ENCODE measurements at regions not wholly inside any gene's neighbourhood (a gene's known extent, or its start where the extent isn't known, plus 50 kb on each side); places are given as distances from the start of the nearest gene placed in this dataset.

DNA sequence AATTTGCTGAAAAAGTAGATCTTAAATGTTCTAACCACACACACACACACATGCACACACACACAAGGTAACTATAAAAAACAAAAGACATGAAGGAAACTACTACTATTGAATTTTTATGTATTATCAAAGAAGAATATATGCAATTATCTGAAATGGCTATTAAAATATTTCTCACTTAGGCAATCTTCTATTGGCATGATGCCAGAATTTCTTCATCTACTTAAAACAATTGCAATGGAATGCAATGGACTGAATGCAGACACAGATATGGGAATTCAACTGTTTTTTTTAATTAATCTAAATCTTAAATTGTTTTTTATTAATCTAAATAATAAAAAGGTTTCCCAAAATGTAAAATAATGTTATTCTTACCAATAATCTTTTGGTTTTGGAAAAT, 152.6 kb upstream of the SMLR1 start:
- no peaks in the 10 kb centered on the region for H3K36me3 ChIP-seq
- no peak for DNase-seq
- TF ChIP-seq, protein P1, sequence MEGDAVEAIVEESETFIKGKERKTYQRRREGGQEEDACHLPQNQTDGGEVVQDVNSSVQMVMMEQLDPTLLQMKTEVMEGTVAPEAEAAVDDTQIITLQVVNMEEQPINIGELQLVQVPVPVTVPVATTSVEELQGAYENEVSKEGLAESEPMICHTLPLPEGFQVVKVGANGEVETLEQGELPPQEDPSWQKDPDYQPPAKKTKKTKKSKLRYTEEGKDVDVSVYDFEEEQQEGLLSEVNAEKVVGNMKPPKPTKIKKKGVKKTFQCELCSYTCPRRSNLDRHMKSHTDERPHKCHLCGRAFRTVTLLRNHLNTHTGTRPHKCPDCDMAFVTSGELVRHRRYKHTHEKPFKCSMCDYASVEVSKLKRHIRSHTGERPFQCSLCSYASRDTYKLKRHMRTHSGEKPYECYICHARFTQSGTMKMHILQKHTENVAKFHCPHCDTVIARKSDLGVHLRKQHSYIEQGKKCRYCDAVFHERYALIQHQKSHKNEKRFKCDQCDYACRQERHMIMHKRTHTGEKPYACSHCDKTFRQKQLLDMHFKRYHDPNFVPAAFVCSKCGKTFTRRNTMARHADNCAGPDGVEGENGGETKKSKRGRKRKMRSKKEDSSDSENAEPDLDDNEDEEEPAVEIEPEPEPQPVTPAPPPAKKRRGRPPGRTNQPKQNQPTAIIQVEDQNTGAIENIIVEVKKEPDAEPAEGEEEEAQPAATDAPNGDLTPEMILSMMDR (IDR thresholded peaks at IDR 0.05; ENCODE audit: low read depth, low read length) = no peak

DNA sequence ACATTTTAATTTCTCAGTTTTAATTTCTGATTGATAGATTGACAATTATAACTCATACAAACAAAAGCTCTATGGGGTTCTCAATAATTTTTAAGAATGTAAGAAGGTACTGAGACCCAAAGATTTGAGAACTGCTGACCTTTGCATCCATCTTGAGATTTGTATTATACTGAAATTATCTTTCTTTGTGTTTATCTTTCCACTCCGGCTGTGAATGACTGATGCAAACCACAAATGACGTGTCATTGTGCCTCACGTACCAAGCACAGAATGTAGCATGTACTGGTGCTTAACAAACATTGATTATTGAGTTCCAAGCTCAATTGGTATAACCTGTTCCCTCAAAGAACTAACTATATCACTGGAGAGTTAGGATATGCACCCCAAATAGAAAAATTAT, 152.1 kb upstream of the SMLR1 start:
- TF ChIP-seq, protein P1 (IDR thresholded peaks at IDR 0.05; ENCODE audit: low read depth, low read length) = no peak
- Histone ChIP-seq H3K4me1 (no peaks in the 10 kb centered on the region), H3K4me3 (ENCODE audit: low read depth, low read length) (no peak overlapping the region), H3K36me3 (no peaks in the 10 kb centered on the region), H3K27me3 (no peaks in the 10 kb centered on the region), H3K9me3 (no peaks in the 10 kb centered on the region)
- DNase-seq = no peak

More for the DNA sequence above, 152.6 kb upstream of the SMLR1 start:
- Histone ChIP-seq H3K9me3 (no peaks in the 10 kb centered on the region), H3K4me3 (ENCODE audit: low read depth, low read length) (no peak overlapping the region), H3K27me3 (no peaks in the 10 kb centered on the region), H3K4me1 (no peaks in the 10 kb centered on the region)

DNA sequence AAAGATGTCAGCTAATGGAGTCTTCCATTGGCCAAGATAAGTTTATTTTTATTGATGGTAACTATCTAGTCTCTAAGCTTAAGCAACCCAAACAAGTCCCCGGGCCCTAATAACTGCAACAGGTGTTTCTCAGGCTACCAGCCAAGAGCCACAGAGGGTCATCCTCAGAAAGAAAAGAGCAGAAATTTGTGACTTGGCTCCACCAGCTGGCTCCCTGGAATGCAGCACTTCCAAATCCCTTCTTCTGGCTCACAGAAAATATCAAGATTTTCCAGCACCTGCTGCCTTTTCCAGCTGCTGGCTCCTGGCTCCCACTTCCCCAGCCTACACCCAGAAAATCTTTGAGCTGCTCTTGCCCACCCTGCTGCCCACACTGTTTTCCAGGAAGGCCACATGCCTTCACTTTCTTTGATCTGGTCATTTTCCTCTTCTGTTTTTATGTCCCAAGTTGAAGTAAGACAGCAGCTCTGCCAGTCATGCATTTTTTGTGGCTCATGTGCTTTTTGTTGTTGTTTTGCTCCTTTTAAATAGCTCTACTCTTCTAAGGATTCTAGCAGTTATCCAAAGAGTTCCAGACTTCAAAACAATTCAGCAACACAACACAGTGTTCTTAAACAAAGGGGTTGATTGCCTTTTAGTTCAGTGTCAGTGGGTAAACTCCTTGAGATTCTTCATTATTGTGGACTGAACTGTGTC, 151.0 kb upstream of the SMLR1 start:
- TF ChIP-seq, protein P1 (IDR thresholded peaks at IDR 0.05; ENCODE audit: low read depth, low read length) = no peak
- H3K27me3 ChIP-seq = no peaks in the 10 kb centered on the region
- DNase-seq = no peak
- no peak overlapping the region for H3K4me3 ChIP-seq (ENCODE audit: low read depth, low read length)
- H3K9me3 ChIP-seq = no peaks in the 10 kb centered on the region
- H3K36me3 ChIP-seq = no peaks in the 10 kb centered on the region
- H3K4me1 ChIP-seq = no peaks in the 10 kb centered on the region

DNA sequence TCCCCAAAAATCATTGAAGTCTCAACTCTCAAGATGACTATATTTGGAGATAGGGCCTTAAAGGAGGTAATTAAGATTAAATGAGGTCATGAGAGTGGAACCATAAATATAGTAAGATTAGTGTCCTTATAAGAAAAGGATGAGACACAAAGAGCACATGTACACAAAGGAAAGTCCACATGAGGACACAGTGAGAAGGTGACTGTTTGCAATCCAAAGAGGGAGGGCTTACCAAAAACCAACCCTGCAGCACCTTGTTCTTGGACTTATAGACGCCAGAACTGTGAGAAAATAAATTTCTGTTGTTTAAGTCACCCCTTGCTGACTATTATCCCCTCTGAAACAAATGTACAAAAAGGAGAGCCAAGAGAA, 150.4 kb upstream of the SMLR1 start:
- Histone ChIP-seq H3K9me3 (no peaks in the 10 kb centered on the region), H3K4me3 (ENCODE audit: low read depth, low read length) (no peak overlapping the region), H3K27me3 (no peaks in the 10 kb centered on the region), H3K4me1 (no peaks in the 10 kb centered on the region), H3K36me3 (no peaks in the 10 kb centered on the region)
- no peak for DNase-seq
- TF ChIP-seq, protein P1 (IDR thresholded peaks at IDR 0.05; ENCODE audit: low read depth, low read length) = no peak

DNA sequence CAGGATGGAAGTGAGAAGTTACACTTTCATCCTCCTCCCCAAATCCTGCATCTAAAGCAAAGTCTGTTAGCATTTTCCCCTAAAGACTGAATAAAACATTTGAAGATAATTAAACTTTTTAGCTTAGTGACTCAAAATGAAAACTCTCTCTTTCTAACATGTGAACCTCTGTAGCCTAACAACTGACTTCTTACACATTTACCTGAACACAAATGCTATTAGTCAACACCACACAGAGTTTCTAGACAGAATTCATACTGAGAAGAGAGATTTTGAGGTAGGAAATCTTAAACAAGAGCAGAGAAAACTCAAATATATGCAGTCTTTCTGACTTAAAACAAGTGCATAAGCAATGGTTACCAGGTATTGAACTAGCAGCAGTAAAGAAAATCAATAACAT, 149.9 kb upstream of the SMLR1 start:
- Histone ChIP-seq H3K27me3 (no peaks in the 10 kb centered on the region), H3K4me3 (ENCODE audit: low read depth, low read length) (no peak overlapping the region), H3K9me3 (no peaks in the 10 kb centered on the region), H3K4me1 (no peaks in the 10 kb centered on the region), H3K36me3 (no peaks in the 10 kb centered on the region)
- TF ChIP-seq, protein P1 (IDR thresholded peaks at IDR 0.05; ENCODE audit: low read depth, low read length) = no peak
- DNase-seq = no peak

DNA sequence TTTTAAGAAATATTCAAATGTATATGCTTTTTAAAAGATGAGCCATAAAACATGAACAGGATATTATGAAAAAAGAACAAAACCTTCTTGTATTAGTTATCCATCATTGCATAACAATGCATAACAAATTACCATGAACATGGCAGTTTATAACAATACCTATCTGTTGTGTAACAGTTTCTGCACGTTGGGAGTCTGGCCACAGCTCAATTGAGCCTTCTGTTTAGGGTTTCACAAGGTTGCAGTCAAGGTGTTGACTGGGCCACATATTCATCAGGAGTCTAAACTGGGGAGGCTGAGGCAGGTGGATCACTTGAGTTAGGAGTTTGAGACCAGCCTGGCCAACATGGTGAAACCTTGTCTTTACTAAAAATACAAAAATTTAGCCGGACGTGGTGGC, 149.4 kb upstream of the SMLR1 start:
- Histone ChIP-seq H3K4me1 (no peaks in the 10 kb centered on the region), H3K4me3 (ENCODE audit: low read depth, low read length) (no peak overlapping the region), H3K36me3 (no peaks in the 10 kb centered on the region), H3K27me3 (no peaks in the 10 kb centered on the region), H3K9me3 (no peaks in the 10 kb centered on the region)
- DNase-seq = no peak
- TF ChIP-seq, protein P1 (IDR thresholded peaks at IDR 0.05; ENCODE audit: low read depth, low read length) = no peak
